PC-9 (cell line): ENCODE measurements at regions not wholly inside any gene's neighbourhood (a gene's known extent, or its start where the extent isn't known, plus 50 kb on each side); places are given as distances from the start of the nearest gene placed in this dataset.
"Not testable (repeated sequence)": the region's sequence is repeated elsewhere in the genome, so short reads cannot be mapped to it uniquely, and the experiment has no call there.

Source experiments
- BruUV-seq: library from RNA; stranded (reverse); fragments of 400-500 nt; replicated peaks from 2 replicates; lab custom pipeline; 2021; lab: Mats Ljungman, UMichigan
- CTCF ChIA-PET: fragments of 300-600 bp; sonication (Branson Sonifier 250); formaldehyde crosslinking; loops from one replicate; lab custom pipeline; 2022; ENCODE audit warnings: antibody characterized with exemption; lab: Charles Lee
- POLR2A ChIA-PET: fragments of 300-600 bp; sonication (Branson Sonifier 250); formaldehyde crosslinking; loops from one replicate; lab custom pipeline; 2022; ENCODE audit warnings: antibody characterized with exemption; ENCODE audit not compliant: unreplicated experiment; lab: Charles Lee
- DNase-seq, 2 experiments: peaks; one replicate each; pipeline versions ENCODE4 v3.0.0 to v3.0.0-alpha.2; 2015 to 2022; ENCODE audit warnings: mixed read lengths in 1 of 2
- H2AFZ ChIP-seq: fragments of 200-600 bp; sonication (generic); 2 replicates; pipeline ENCODE4 v1.8.1; 2017; ENCODE audit warnings: antibody characterized with exemption
- H3F3A ChIP-seq: fragments of 200-600 bp; sonication (generic); 2 replicates; pipeline ENCODE4 v1.8.1; 2017; ENCODE audit warnings: antibody characterized with exemption, mild to moderate bottlenecking, low read depth; ENCODE audit not compliant: insufficient read depth
- H3K27ac ChIP-seq: fragments of 200-600 bp; sonication (generic); 2 replicates; pipeline ENCODE4 v1.6.1; 2016; ENCODE audit warnings: mixed run types
- H3K27me3 ChIP-seq: fragments of 200-600 bp; sonication (generic); 2 replicates; pipeline ENCODE4 v1.6.1; 2016; ENCODE audit warnings: low read depth, mixed run types; ENCODE audit not compliant: insufficient read depth
- H3K36me3 ChIP-seq: fragments of 200-600 bp; sonication (generic); 2 replicates; pipeline ENCODE4 v1.6.1; 2016; ENCODE audit warnings: low read depth, mixed run types
- H3K4me1 ChIP-seq: fragments of 200-600 bp; sonication (generic); replicated peaks from 2 replicates; pipeline ENCODE4 v1.6.1; 2016; ENCODE audit warnings: mixed run types; ENCODE audit not compliant: insufficient read depth
- H3K4me2 ChIP-seq: fragments of 200-600 bp; sonication (generic); 2 replicates; pipeline ENCODE4 v1.6.1; 2017; ENCODE audit warnings: mixed run types
- H3K4me3 ChIP-seq: fragments of 200-600 bp; sonication (generic); 2 replicates; pipeline ENCODE4 v1.6.1; 2016; ENCODE audit warnings: mixed run types
- H3K79me2 ChIP-seq: fragments of 200-600 bp; sonication (generic); 2 replicates; pipeline ENCODE4 v1.6.1; 2017; ENCODE audit warnings: low read depth, mixed run types
- H3K9me2 ChIP-seq: fragments of 200-600 bp; sonication (generic); 2 replicates; pipeline ENCODE4 v1.8.1; 2017; ENCODE audit warnings: mild to moderate bottlenecking; ENCODE audit not compliant: insufficient read depth
- H3K9me3 ChIP-seq: fragments of 200-600 bp; sonication (generic); 2 replicates; pipeline ENCODE4 v1.8.1; 2016; ENCODE audit warnings: low read depth; ENCODE audit not compliant: insufficient read depth
- H4K20me1 ChIP-seq: fragments of 200-600 bp; sonication (generic); 2 replicates; pipeline ENCODE4 v1.8.1; 2017; ENCODE audit not compliant: insufficient read depth
- CTCF ChIP-seq: fragments of 200-600 bp; sonication (generic); conservative IDR thresholded peaks from 2 replicates; pipeline ENCODE4 v1.6.1; 2017; ENCODE audit warnings: mixed run types, antibody characterized with exemption, mild to moderate bottlenecking, moderate library complexity
- EZH2 ChIP-seq: fragments of 200-600 bp; sonication (generic); IDR thresholded peaks from 2 replicates; pipeline ENCODE4 v1.8.0; 2017; ENCODE audit warnings: antibody characterized with exemption, low read depth
- intact Hi-C: fragments of 100-400 bp; cut with micrococcal nuclease; formaldehyde crosslinking; loops from one replicate; pipeline ENCODE4 v1.10.0; 2022; ENCODE audit not compliant: unreplicated experiment

DNA sequence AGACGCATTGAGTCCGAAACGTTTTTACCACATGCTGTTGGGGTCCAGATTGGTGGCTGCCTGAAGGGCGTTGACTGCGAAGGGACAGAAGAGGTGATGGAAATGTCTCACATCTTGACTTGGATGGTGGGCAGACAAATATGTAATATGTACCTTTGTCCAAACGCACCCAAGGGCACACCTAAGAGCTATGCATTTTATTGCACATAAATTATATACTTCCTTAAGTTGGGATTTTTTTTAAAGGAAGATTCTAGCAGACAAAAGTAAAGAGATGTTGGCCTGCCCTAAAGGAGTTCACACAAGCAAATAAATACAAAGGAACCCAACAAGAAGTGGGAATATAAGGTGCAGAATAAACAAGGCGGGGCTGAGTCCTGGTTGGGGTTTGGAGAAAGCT is 91.1 kb upstream of the TBL1X start:
- Histone ChIP-seq H3K27ac (no peak overlapping the region), H3K79me2 (no peaks in the 10 kb centered on the region), H3K36me3 (no peaks in the 10 kb centered on the region), H3K4me2 (no peak overlapping the region), H3K9me2 (no peaks in the 10 kb centered on the region), H3F3A (peaks cover under 1% of the 10 kb centered on the region; the same call in 1 of the 2 replicates), H3K4me3 (no peak overlapping the region), H3K27me3 (no peaks in the 10 kb centered on the region), H3K9me3 (no peaks in the 10 kb centered on the region), H4K20me1 (no peaks in the 10 kb centered on the region), H2AFZ (no peak overlapping the region), H3K4me1 (peaks cover 6% of the 10 kb centered on the region)
- DNase-seq = no peak
- no peak for TF ChIP-seq CTCF
- no peak for TF ChIP-seq EZH2
- ChIA-PET POLR2A (no interaction called here), CTCF (no interaction called here)
- no TSS peak for BruUV-seq
- intact Hi-C loops = no loop called here

DNA sequence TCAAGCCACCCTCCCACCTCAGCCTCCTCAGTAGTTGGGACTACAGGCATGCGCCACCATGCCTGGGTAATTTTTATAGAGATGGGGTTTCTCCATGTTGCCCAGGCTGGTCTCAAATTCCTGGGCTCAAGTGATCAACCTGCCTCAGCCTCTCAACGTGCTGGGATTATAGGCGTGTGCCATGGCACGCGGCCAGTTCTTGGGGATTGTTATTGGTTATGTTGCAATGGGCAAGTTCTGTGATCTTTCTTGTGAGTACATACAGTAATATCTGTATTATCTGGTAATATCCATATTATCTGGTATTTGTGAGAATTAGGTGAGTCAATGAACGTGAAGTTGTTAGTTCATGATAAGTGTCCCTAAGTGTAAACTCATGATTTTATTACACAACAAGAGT is 90.3 kb upstream of the TBL1X start:
- H3K9me2 ChIP-seq = no peaks in the 10 kb centered on the region

GRCh38 chrX:9376111-9376510 is 88.7 kb upstream of the TBL1X start:
- Histone ChIP-seq H3K4me1 (peaks cover 24% of the 10 kb centered on the region), H3K4me2 (no peak overlapping the region), H2AFZ (no peak overlapping the region), H3K36me3 (no peaks in the 10 kb centered on the region), H3F3A (peaks cover 9% of the 10 kb centered on the region), H3K9me3 (no peaks in the 10 kb centered on the region), H3K4me3 (no peak overlapping the region), H4K20me1 (no peaks in the 10 kb centered on the region), H3K79me2 (no peaks in the 10 kb centered on the region), H3K27me3 (no peaks in the 10 kb centered on the region), H3K27ac (no peak overlapping the region), H3K9me2 (no peaks in the 10 kb centered on the region)
- intact Hi-C loops = no loop called here
- BruUV-seq = no TSS peak
- DNase-seq = no peak
- CTCF ChIA-PET = no interaction called here
- POLR2A ChIA-PET = no interaction called here
- TF ChIP-seq CTCF (no peak), EZH2 (no peak)

More for the DNA sequence above, 90.3 kb upstream of the TBL1X start:
- Histone ChIP-seq H2AFZ (no peak overlapping the region), H3K36me3 (no peaks in the 10 kb centered on the region), H3K4me1 (peaks cover 14% of the 10 kb centered on the region), H3K27me3 (no peaks in the 10 kb centered on the region), H4K20me1 (no peaks in the 10 kb centered on the region), H3K79me2 (no peaks in the 10 kb centered on the region), H3K4me2 (no peak overlapping the region), H3K27ac (no peak overlapping the region), H3K9me3 (no peaks in the 10 kb centered on the region), H3K4me3 (no peak overlapping the region), H3F3A (peaks cover 8% of the 10 kb centered on the region)
- TF ChIP-seq CTCF = no peak
- no peak for TF ChIP-seq EZH2
- POLR2A ChIA-PET = no interaction called here
- peak in 1 of 2 experiments; percentile 37 for DNase-seq
- intact Hi-C loops = no loop called here
- CTCF ChIA-PET = no interaction called here
- BruUV-seq = no TSS peak

- H3K9me3 ChIP-seq, BruUV-seq, H3K79me2 ChIP-seq, H3K9me2 ChIP-seq, H3K4me3 ChIP-seq, H2AFZ ChIP-seq, H3F3A ChIP-seq, DNase-seq, POLR2A ChIA-PET, H3K4me2 ChIP-seq, CTCF ChIA-PET, H3K36me3 ChIP-seq, H3K27me3 ChIP-seq, intact Hi-C loops, H4K20me1 ChIP-seq, H3K27ac ChIP-seq: not testable (repeated sequence)
- H3K4me1 ChIP-seq = peaks cover 24% of the 10 kb centered on the region
Measured at GRCh38 chrX:9377216-9377615, 87.6 kb upstream of the TBL1X start.
